HUDEP-2 (cell line): ENCODE measurements at regions not wholly inside any gene's neighbourhood (a gene's known extent, or its start where the extent isn't known, plus 50 kb on each side); places are given as distances from the start of the nearest gene placed in this dataset.

Experiments used
- DNase-seq, 76 experiments: peaks; one replicate each; lab custom pipeline; 2025; ENCODE audit not compliant: unreplicated experiment in 76 of 76; lab: John Stamatoyannopoulos, UW

DNA sequence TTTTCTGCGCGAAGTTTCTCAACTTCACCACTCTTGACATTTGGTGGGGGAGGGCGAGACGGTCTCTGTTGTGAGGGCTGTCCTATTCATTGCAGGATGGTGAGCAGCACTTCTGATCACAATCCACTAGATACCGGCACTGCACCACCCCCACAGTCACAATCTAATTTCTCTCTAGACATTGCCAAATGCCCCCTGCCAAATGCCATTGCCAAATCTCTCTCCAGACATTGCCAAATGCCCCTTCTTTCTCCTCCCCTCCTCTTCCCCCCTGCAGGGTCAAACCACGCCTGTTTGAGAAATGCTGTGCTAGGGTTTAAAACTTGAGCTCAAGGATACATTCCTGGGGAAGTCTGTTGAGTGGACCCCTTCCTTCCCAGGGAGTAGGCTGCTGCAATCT lies 603.5 kb upstream of the CDH4 start:
- no peak for DNase-seq

DNA sequence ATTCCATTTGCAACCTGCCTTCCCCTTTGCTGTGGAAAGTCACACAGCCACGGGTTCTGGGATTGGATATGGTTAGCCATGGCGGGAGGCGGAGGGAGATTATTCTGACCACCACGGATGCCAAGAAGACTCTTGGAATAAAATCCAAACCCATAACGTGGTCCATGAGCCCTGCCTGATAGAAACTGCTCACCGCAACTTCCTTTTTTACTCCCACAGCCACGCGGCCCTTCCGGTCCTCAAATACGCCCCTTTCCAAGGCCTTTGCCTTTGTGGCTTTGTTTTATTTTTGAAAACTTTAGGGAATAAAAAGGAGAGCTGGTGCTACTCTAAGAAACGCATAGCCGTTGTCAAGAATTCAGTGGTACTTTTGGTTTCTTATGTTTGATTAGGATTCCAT lies 602.5 kb upstream of the CDH4 start:
- DNase-seq, result no peak

DNA sequence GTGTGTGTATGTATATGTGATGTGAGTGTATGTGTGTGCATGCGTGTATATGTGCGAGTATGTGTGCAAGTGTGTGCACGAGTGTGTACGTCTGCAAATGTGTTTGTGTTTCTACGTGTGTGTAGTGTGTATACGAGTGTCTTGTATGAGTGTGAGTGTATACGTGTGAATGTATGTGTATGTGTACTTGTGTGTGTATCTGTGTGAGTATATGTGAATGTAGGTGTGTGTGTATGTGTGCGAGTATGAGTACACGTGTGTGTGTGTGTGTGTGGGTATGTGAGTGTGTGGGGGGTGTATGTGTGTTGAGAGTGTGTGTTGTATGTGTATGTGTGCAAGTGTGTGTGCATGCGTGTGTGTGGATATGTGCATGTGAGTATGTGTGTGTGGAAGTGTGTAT lies 602.0 kb upstream of the CDH4 start:
- no peak for DNase-seq

DNA sequence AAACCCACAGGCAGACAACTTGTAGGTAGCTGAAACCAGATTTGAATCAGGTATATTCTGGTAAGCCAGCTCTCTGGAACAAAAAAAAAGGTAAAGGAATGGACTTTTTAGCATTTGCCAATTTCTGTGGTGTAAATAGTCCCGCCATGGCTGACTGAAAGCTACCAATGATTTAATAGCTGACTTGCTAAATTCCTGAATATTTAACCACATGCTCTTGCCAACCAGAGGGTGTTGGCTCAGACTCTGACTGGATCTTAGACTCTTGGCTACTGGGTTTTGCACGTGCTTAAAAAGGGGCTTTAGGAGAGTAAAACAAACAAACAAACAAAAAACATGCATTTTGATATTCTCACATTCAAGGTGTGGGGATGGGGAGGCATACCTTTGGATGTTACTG lies 600.0 kb upstream of the CDH4 start:
- DNase-seq, result no peak

DNA sequence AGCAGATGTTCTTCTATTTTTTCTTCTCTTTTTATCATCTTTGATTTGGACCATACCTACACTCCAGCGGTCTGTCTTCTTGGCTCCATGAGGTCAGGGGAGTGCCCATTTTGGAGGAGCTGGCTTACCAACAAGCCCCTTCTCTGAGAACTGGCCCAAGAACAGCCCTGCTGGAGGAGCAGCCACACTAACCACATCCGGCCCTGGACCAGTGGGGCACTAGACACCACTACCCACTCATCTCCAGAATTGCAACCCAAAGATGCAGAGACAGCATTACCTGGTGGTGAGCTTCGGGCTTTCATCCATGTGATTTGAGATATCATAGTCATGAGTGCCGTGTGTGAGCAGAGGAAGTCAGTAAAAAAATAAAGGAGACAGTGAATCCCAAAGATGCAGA lies 599.4 kb upstream of the CDH4 start:
- no peak for DNase-seq

DNA sequence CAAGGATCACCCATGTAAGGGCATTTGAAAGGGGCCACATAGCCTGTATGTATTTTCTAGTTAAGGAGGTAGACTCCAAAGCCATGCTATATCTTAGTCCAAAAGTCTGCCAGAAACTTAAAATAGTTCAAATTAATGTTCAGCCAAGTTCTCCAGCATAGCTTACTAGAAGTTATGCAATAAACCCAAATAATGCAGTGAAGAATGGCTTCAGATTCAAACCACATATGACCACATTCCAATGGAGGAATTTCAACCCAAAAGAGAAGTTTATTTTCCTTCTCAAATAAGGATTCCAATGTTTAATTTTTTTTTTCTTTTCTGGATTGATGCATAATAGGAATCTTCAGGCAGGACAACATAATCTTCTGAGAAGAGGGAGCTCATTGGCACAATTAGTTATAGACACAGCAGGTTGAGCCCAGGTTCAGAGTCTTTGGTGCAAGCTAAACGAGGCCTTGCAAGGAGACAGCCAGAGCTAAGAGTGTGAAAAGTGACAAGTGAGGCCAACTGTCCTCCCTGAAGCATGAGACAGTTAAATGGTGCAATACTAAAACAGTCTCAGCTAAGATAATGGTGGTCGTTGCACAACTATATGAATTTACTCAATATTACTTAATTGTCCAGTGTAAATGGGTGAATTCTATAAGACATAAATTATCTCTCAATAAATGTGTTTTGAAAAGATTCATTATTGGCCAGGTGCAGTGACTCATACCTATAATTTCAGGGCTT lies 598.8 kb upstream of the CDH4 start:
- DNase-seq, result no peak

DNA sequence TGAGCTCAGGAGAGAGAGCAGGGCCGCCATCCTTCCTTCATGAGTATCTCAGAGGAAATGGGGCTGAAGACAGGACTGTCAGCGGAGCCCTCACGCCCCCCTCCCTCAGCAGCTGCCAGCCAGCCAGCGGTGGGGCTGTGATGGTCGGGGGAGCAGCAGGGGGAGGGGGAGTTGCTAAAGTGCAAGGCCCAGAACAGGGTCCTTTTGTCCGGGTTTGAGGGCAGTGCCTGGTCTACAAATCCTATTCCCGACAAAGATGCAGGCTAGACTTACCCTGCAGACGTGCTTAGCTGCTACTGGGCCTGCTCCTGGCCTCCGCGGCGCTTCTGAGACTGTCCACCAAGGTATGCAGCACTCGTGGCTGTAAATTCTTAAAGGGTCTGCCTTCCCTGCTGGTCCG lies 593.4 kb upstream of the CDH4 start:
- DNase-seq, result no peak

DNA sequence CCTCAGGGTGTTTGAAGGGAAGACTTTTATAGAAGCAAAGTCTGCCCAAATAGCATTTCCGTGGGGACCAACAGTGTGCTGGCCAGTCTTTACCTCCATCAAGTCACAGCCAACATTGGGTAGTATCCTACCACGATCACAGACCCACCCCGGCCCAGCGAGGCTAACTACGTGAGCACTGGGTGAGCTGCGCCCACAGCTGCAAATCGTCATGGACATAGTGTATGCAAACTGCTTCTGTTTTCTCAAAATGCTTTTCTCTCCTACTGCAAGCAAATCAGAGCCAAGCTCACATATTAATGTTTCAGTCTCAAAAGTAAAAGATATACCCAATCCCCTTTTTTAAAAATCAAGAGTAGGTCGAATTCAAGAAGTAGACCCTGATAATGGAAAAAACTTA lies 592.8 kb upstream of the CDH4 start:
- no peak for DNase-seq

DNA sequence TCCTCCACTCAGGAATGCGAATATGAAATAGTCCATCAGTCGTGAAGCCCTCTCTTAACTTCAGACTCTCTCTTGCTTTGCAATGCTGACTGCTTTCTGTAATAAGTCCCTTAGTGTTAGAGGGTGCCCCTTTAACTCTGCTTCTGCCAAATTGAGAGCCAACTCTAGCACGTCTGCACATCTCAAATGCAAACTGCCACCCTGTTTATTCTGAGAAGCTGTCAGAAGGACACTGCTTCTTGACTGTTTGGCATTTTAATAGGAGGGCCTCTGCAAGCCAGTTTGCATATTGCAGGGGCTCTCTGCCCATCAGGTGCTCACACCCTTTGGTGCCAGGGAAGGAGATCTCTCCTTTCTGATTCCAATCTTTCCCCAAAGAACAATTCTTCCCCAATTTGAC lies 589.8 kb upstream of the CDH4 start:
- no peak for DNase-seq

DNA sequence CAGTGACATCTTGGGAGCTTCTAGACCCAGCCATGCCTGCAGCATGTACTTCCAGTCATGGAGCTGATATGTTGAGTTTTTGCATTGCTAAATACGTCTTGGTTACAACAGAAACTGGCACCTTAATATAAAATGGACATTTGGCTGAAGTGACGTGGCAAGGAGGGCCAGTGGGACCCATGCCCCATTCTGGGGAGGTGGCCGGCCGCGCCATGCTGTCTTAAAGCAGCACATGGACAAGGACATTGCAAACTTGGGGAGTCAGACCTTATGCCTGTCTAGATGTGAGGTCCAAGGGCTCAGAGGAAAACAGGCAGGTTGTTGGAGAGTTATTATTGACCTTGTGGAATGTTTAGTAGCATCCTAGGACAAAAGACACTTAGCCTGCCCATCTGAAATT lies 588.0 kb upstream of the CDH4 start:
- no peak for DNase-seq

DNA sequence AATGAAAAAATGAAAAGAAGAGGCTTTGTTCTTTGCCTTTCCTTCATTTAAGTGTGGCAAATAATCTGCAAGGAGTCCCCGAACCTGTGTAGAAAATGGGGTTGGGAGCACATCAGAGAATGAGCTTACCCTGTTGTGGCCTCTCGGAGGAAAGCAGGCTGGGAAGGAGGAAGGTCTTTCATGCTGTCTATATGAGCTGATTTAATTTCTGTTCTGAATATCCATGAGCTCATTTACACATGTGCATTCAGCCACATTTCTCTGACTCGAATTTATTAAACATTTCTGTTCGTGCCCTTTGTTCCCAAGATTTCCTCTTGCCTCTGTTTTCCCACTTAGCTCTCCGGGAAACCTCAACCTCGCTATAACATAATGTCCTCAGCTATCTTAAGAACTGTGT lies 584.4 kb upstream of the CDH4 start:
- DNase-seq, result no peak

DNA sequence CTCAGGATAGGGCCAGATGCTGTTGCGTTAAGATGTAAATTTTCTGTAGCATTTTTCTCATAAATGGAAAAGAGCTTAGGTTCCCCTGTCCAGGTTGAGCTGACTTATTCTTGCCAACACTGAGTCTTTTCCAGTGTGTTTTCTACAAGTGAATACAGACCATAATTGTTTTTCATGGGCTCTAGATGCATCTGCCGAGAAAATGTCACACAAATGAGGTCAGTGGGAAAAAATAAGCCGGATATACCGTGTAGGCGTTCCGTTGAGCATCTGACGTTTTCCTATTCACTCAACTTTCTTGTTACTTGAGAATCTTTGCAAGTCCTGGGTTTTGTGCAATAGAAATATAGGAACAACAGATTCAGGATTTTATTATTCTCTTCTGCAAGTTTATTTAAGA lies 582.9 kb upstream of the CDH4 start:
- DNase-seq, result no peak

DNA sequence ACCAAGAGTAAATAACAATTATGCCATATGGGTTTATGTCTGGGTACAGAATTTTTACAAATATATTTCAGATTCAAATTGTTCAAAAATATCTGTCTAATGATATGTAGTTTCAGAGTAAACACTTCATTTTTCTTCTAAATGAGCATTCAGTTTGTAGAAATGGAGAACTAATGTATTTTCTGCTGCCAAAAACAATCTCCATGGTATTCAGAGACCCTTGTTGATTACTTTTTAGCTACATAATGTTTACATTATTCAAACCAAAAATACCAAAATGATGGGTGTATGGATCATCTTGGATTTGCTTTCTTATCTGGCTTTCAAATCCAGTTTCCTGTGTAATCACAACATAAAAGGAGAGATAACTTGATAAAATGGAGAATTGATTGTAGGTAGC lies 576.0 kb upstream of the CDH4 start:
- no peak for DNase-seq

DNA sequence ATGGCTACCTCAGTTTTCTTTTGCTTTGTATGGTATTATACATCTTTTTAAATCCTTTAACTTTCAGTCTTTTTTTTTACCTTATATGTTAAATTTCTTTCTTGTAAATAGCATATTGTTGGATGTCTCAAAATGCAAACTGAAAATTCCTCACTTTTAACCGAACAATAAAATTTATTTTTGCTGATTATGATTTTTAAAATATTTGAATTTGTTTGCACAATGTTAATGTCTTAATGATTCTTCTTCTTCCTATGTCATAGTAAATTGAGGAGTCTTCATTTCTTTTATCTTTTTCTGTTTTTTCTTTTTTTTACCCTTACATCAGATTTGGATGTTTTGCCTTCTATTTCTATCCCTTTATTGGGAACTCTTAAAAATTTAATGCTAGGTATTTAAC lies 574.2 kb upstream of the CDH4 start:
- no peak for DNase-seq

DNA sequence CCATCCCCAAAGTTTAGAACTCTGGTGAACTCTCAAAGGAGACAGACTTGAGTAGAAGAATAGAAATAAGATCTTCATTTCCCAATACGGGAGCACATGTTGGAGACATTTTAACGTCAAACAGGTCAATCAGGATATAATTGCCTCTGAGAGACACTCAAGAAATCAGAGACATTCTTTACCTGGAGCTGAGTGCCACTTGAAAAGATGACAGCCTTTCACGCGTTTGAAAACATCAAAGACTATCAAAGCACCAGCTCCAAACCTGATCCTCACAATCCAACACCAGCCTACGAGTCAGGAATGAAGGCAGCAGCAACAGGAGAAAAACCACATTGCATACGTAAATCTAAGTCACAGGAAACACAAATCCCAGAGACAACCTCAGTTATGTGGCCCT lies 571.5 kb upstream of the CDH4 start:
- DNase-seq, result no peak

DNA sequence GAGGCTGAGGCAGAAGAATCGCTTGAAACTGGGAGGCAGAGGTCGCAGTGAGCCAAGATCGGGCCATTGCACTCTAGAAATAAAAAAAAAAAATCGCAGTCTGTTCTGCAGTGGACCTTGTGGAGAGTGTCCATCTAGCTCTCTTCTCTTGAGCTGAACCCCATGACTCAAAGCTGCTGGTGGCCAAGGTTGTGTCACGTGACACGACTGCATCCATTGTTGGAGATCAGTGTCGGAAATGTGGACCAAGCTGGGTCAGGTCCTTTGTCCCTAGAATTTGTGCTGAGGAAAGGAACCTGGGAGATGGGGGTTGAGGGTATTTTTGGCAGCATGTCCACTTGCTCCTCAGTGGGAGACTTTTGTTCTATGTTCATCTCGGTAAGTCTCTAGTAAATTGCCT lies 564.8 kb upstream of the CDH4 start:
- DNase-seq, result no peak

DNA sequence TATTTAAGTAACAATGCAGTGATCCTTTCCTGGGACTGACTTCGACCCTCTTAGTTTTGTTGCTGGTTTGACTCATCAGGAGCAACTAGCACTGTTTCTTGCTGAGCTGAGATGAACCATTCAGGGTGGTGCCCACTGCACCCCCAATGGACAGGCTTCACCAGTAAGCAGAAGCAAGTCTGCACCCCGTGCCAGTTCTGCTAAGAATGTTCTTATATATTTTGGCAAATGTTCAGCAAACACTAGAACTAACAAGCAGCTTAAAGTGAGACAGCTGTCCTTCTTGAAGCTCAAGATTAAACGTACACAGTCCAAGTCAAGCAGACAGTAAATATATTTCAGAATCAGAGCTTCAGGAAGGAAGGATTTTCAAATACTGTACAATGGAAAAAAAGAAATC lies 561.3 kb upstream of the CDH4 start:
- DNase-seq, result no peak

DNA sequence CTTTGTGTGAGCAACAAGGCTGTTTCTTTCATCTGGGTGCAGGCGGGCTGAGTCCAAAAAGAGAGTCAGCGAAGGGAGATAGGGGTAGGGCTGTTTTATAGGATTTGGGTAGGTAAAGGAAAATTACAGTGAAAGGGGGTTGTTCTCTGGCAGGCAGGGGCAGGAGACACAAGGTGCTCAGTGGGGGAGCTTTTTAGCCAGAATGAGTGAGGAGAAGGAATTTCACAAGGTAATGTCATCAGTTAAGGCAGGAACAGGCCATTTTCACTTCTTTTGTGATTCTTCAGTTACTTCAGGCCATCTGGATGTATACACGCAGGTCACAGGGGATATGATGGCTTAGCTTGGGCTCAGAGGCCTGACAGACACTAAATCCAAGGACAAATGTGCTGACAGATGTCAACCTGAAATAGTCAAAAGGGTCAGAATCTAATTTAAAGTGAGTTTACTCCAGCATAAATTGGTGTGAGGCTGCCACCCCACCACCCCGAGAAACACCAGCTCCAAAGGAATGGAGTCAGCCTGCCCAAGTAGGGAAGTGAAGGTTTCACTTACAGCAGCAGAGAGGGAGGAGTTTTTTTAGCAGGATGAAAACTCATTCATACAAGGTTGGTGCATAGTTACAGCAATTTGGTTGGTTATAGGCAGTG lies 560.0 kb upstream of the CDH4 start:
- DNase-seq, result no peak

DNA sequence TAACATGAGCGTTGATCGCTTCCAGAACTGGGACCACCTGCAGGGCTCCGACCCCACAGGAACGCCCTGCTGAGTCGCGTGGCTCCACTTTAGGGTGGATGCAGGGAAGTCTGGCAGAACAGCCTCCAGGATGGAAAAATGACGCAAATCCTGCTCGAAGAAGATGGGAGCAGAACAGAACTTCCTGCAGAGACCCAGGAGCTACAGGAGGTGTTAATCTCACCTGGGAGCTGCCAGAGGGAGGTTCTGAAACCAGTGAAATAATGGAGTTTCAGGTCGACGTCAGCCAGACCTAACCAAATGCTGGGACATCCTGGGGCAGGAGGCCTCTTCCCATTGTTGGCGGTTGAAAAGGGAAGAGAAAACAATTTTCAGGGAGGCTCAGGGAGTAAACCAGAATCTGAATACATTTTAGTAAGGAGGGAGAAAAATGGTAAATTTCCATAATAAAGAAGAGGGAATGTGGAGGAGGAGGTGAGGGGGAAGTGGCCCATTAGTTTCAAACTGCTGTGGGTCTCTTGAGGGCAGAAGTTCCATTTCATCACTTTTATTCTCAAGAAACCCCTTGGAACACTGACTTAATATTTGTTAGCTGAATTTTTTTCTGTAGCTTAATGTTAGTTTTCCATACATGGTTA lies 558.4 kb upstream of the CDH4 start:
- DNase-seq, result no peak

DNA sequence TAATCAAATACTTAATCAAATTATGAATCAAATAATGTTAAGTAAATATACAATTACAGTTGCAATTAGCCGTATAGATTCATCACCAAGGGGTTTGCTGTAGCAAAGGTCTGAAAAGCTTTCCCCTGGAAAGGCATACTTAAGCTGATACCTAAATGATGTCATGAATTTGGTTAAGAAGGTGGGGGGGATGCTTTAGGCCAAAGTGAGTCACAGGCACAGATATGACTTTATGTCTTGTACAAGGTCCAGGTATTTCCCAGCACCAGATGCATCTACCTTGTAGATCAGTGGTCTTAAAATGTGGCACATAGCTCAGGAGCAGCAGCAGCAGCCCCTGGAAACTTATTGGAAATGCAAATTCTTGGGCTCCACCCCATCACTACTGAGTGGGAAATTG lies 557.3 kb upstream of the CDH4 start:
- no peak for DNase-seq

DNA sequence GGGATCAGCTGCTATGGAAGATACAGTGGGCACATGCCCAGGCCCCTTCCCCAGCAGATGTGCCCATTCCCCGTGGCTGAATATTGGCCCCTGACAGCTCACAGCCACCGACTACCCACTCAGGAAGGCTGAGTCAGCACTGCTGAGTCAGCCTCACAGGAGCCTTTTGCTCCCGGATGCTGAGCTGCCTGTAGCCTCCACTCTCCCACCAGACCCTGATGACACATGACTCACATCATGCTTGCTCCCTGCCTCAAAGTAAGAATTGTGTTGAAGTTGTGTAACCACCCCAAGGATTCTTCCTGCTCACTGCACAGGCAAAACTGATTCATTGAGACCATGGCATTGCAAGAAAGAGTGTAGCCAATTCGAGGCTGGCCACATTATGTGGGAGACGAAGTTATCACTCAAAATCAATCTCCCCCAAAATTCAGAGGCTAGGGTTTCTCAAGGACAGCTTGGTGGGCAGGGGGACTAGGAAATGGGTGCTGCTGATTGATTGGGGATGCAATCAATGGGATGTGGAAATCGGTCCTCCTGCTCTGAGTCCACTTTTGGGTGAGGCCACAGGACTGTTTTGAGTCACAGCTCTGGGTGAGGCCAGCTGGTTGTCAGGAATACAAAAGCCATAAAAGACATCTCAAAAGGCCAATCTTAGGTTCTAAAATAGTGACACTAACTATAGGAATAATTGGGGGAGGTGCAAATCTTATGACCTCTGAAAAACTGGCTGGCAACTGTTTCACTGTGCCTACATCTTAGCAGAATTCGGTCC lies 556.6 kb upstream of the CDH4 start:
- DNase-seq, result no peak

DNA sequence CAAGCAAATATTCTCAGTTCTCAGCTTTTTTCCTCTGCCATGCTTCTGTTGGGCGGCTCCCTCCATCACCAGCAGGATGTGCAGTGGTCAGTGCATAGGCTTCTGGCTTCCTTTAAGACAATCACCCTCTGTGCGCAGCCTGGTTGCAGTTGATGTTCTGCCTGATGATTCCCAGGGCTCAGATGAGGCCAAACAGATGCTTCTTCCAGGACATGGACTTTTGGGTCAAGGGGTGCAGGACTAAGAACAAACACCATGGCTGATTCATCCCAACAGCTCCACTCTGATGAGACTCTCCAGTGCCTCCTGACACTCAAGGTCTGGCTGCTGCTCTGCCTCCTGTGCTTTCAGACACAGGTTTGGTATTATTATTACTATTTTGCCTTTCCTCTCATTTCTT lies 554.8 kb upstream of the CDH4 start:
- DNase-seq, result no peak
